HCT116 (cell line): ENCODE measurements at regions not wholly inside any gene's neighbourhood (a gene's known extent, or its start where the extent isn't known, plus 50 kb on each side); places are given as distances from the start of the nearest gene placed in this dataset.

Experiments used
- ATAC-seq: fragments of 200-7000 bp; cut with Tn5 transposase; 2 replicates; pipeline ENCODE4 v1.9.1; 2020; ENCODE audit warnings: mild to moderate bottlenecking, moderate library complexity
- BruUV-seq: library from RNA; stranded (reverse); fragments of 400-500 nt; replicated peaks from 2 replicates; lab custom pipeline; 2021; lab: Mats Ljungman, UMichigan
- CTCF ChIA-PET: fragments of 300-600 bp; sonication (Branson Sonifier 250); formaldehyde crosslinking; loops from one replicate; lab custom pipeline; 2021; ENCODE audit warnings: antibody characterized with exemption; lab: Charles Lee
- POLR2A ChIA-PET: fragments of 300-600, 350-600 bp; sonication (Branson Sonifier 250); formaldehyde crosslinking; loops from one replicate; lab custom pipeline; 2021; ENCODE audit warnings: antibody characterized with exemption; lab: Charles Lee
- RAD21 ChIA-PET, 2 experiments: fragments of 300-600 bp; sonication (Branson Sonifier 250); formaldehyde crosslinking; loops; one replicate each; lab custom pipeline; 2023; ENCODE audit warnings: low total read pairs in 2 of 2; ENCODE audit not compliant: uncharacterized antibody in 2 of 2, unreplicated experiment in 2 of 2, low non-redundant PET in 1 of 2; lab: Charles Lee
- DNase-seq: peaks from one replicate; pipeline ENCODE4 v3.0.0-alpha.2; 2010; ENCODE audit warnings: low read depth, low spot score
- H2AFZ ChIP-seq: fragments of 200-600 bp; shearing (Covaris generic), sonication (generic); 2 replicates; pipeline ENCODE4 v1.6.1; 2017; ENCODE audit warnings: low read depth, mixed run types, mixed read lengths, antibody characterized with exemption, low read length; ENCODE audit not compliant: poor library complexity, severe bottlenecking
- H3K27ac ChIP-seq: 2 replicates; pipeline ENCODE4 v1.5.1; 2012; ENCODE audit warnings: low read depth, low read length
- H3K27me3 ChIP-seq: fragments of 200-600 bp; sonication (generic); 2 replicates; pipeline ENCODE4 v1.6.1; 2016; ENCODE audit warnings: mixed run types, low read length, mixed read lengths; ENCODE audit not compliant: insufficient read depth
- H3K36me3 ChIP-seq, 2 experiments: fragments of 200-500 bp in 1 of 2; fragments of 200-600 bp in 1 of 2; sonication (Bioruptor generic) in 1 of 2; sonication (generic) in 1 of 2; 2 replicates each; pipeline versions ENCODE4 v1.5.1 to v1.6.1; 2014 to 2016; ENCODE audit warnings: low read length in 2 of 2, inconsistent platforms in 1 of 2, mixed read lengths in 1 of 2, mixed run types in 1 of 2; ENCODE audit not compliant: insufficient read depth in 2 of 2, control insufficient read depth in 1 of 2
- H3K4me1 ChIP-seq, 2 experiments: fragments of 200-600 bp in 1 of 2; sonication (generic) in 1 of 2; 2 replicates each; pipeline versions ENCODE4 v1.5.1 to v1.6.1; 2012 to 2017; ENCODE audit warnings: low read length in 2 of 2, inconsistent platforms in 1 of 2, mild to moderate bottlenecking in 1 of 2, mixed read lengths in 1 of 2, mixed run types in 1 of 2, moderate library complexity in 1 of 2; ENCODE audit not compliant: insufficient read depth in 2 of 2, control insufficient read depth in 1 of 2
- H3K4me2 ChIP-seq: fragments of 200-600 bp; sonication (generic); 2 replicates; pipeline ENCODE4 v1.6.1; 2017; ENCODE audit warnings: mixed run types, low read length, mixed read lengths
- H3K4me3 ChIP-seq, 2 experiments: fragments of 200-600 bp in 1 of 2; sonication (generic) in 1 of 2; replicated peaks in 1 of 2; 2 replicates each; pipeline ENCODE4 v1.5.1; 2011 to 2016; ENCODE audit warnings: low read length in 2 of 2, control low read depth in 1 of 2, low read depth in 1 of 2, mild to moderate bottlenecking in 1 of 2, mixed read lengths in 1 of 2, mixed run types in 1 of 2
- H3K79me2 ChIP-seq: fragments of 200-600 bp; sonication (generic); 2 replicates; pipeline ENCODE4 v1.6.1; 2017; ENCODE audit warnings: mild to moderate bottlenecking, mixed run types, low read length, moderate library complexity, mixed read lengths; ENCODE audit not compliant: insufficient read depth
- H3K9ac ChIP-seq: fragments of 200-600 bp; sonication (generic); 2 replicates; pipeline ENCODE4 v1.6.1; 2016; ENCODE audit warnings: low read length, mixed read lengths
- H3K9me2 ChIP-seq: fragments of 200-600 bp; sonication (generic), shearing (Covaris generic); 2 replicates; pipeline ENCODE4 v1.6.1; 2017; ENCODE audit warnings: mixed run types, mild to moderate bottlenecking, moderate library complexity; ENCODE audit not compliant: insufficient read depth
- H3K9me3 ChIP-seq, 2 experiments: fragments of 200-500 bp in 1 of 2; fragments of 200-600 bp in 1 of 2; sonication (Bioruptor generic) in 1 of 2; sonication (generic) in 1 of 2; 2 replicates each; pipeline ENCODE4 v1.6.1; 2014 to 2017; ENCODE audit warnings: low read length in 2 of 2, mixed read lengths in 2 of 2, inconsistent platforms in 1 of 2, low read depth in 1 of 2, mild to moderate bottlenecking in 1 of 2, mixed run types in 1 of 2, moderate library complexity in 1 of 2; ENCODE audit not compliant: control insufficient read depth in 1 of 2, insufficient read depth in 1 of 2
- H4K20me1 ChIP-seq: fragments of 200-600 bp; sonication (generic), shearing (Covaris generic); 2 replicates; pipeline ENCODE4 v1.6.1; 2017; ENCODE audit warnings: mixed run types, mild to moderate bottlenecking, moderate library complexity; ENCODE audit not compliant: insufficient read depth
- CBX3 ChIP-seq: IDR thresholded peaks from 2 replicates; pipeline ENCODE4 v1.6.1; 2012; ENCODE audit warnings: low read depth
- CTCF ChIP-seq, 3 experiments: fragments of 200-600 bp in 1 of 3; sonication (generic) in 1 of 3; IDR thresholded peaks in 2 of 3; conservative IDR thresholded peaks in 1 of 3; 2 replicates each; pipeline ENCODE4 v1.5.1; 2012 to 2017; ENCODE audit warnings: low read depth in 2 of 3, low read length in 2 of 3, antibody characterized with exemption in 1 of 3, borderline replicate concordance in 1 of 3, control low read depth in 1 of 3, mild to moderate bottlenecking in 1 of 3, mixed read lengths in 1 of 3, mixed run types in 1 of 3, moderate library complexity in 1 of 3; ENCODE audit not compliant: insufficient read depth in 1 of 3
- EGR1 ChIP-seq: IDR thresholded peaks from 2 replicates; pipeline ENCODE4 v1.6.1; 2012; ENCODE audit warnings: low read depth
- EZH2 ChIP-seq: fragments of 200-600 bp; sonication (generic); IDR thresholded peaks from 2 replicates; pipeline ENCODE4 v1.6.1; 2017; ENCODE audit warnings: antibody characterized with exemption, mixed run types
- FOSL1 ChIP-seq: IDR thresholded peaks from 2 replicates; pipeline ENCODE4 v1.6.1; 2012; ENCODE audit warnings: low read depth
- JUND ChIP-seq: IDR thresholded peaks from 2 replicates; pipeline ENCODE4 v1.6.1; 2012
- MAX ChIP-seq: IDR thresholded peaks from 2 replicates; pipeline ENCODE4 v1.6.1; 2012
- POLR2AphosphoS5 ChIP-seq: IDR thresholded peaks from 2 replicates; pipeline ENCODE4 v1.6.1; 2011; ENCODE audit warnings: mild to moderate bottlenecking, low read depth, low read length, moderate library complexity
- RAD21 ChIP-seq: IDR thresholded peaks from 2 replicates; pipeline ENCODE4 v1.6.1; 2012; ENCODE audit warnings: low read depth, mild to moderate bottlenecking
- REST ChIP-seq: IDR thresholded peaks from 2 replicates; pipeline ENCODE4 v1.6.1; 2012; ENCODE audit warnings: low read depth
- SIN3A ChIP-seq: IDR thresholded peaks from 2 replicates; pipeline ENCODE4 v1.6.1; 2012; ENCODE audit warnings: low read depth
- SRF ChIP-seq: IDR thresholded peaks from 2 replicates; pipeline ENCODE4 v1.6.1; 2012; ENCODE audit warnings: low read depth
- TCF7L2 ChIP-seq: IDR thresholded peaks from 2 replicates; pipeline ENCODE4 v1.7.0; 2011; ENCODE audit warnings: borderline replicate concordance, inconsistent platforms; ENCODE audit not compliant: insufficient read depth, insufficient read length; ENCODE audit errors: extremely low read depth
- YY1 ChIP-seq: IDR thresholded peaks from 2 replicates; pipeline ENCODE4 v1.6.1; 2011; ENCODE audit warnings: low read length, low read depth, moderate library complexity, mild to moderate bottlenecking; ENCODE audit not compliant: insufficient replicate concordance; ENCODE audit errors: extremely low read depth
- ZBTB33 ChIP-seq: IDR thresholded peaks from 2 replicates; pipeline ENCODE4 v1.6.1; 2011; ENCODE audit warnings: mild to moderate bottlenecking, low read length, moderate library complexity; ENCODE audit not compliant: insufficient replicate concordance; ENCODE audit errors: extremely low read depth
- ZNF274 ChIP-seq: fragments of 200-500 bp; sonication (Bioruptor generic); IDR thresholded peaks from 2 replicates; pipeline ENCODE4 v1.6.1; 2014; ENCODE audit warnings: mild to moderate bottlenecking, low read depth, low read length, inconsistent platforms
- intact Hi-C: fragments of 100-400 bp; cut with micrococcal nuclease; formaldehyde crosslinking; loops from 2 replicates; pipeline ENCODE4 v1.10.0; 2022

GRCh38 chr4:174425669-174426068 lies 96.6 kb downstream of the HPGD start (continued):
- TF ChIP-seq REST, result no peak

- peak; percentile 82 for ATAC-seq
- CTCF ChIA-PET, result no interaction called here
- H3K4me3 ChIP-seq, result no peak overlapping the region
- no peak for TF ChIP-seq ZBTB33
- TF ChIP-seq CBX3, result no peak
- no peak for TF ChIP-seq SIN3A
- peak; percentile 36; the same call in 1 of the 2 replicates for TF ChIP-seq FOSL1
- TF ChIP-seq RAD21, result no peak
- peak; percentile 48; the same call in 1 of the 2 replicates for TF ChIP-seq MAX
- TF ChIP-seq YY1, result no peak
- TF ChIP-seq ZNF274, result no peak
- no peak for TF ChIP-seq POLR2AphosphoS5
- no peak for TF ChIP-seq CTCF (IDR thresholded peaks at IDR 0.05 in 2 of 3, conservative IDR thresholded peaks at IDR 0.05 in 1 of 3; ENCODE audit: borderline replicate concordance in 1 of 3, insufficient read depth in 1 of 3, low read depth in 2 of 3, low read length in 2 of 3)
- no peak for TF ChIP-seq SRF
- no peak for TF ChIP-seq EZH2
- TF ChIP-seq TCF7L2, result no peak
- TF ChIP-seq JUND, result peak; percentile 33; the same call in 1 of the 2 replicates
- TF ChIP-seq EGR1, result no peak
These were observed 98.9 kb downstream of the HPGD start for GRCh38 chr4:174423257-174423944.

More at GRCh38 chr4:174423257-174423944, 98.9 kb downstream of the HPGD start:
- POLR2A ChIA-PET, result no interaction called here
- no peak overlapping the region for H3K27ac ChIP-seq
- no peaks in the 10 kb centered on the region for H4K20me1 ChIP-seq
- peak; percentile 56 for DNase-seq
- H3K9ac ChIP-seq, result no peak overlapping the region
- BruUV-seq, result no TSS peak
- no peaks in the 10 kb centered on the region for H3K9me2 ChIP-seq
- no peaks in the 10 kb centered on the region for H3K27me3 ChIP-seq
- intact Hi-C loops, result no loop called here
- peak overlapping the region; percentile 50 for H3K4me2 ChIP-seq
- no peaks in the 10 kb centered on the region for H3K79me2 ChIP-seq
- H2AFZ ChIP-seq, result peak overlapping the region; percentile 78
- peaks cover 0 to 12% of the 10 kb centered on the region in 2 experiments; a peak in 2 of 4 replicates for H3K4me1 ChIP-seq
- no peaks in the 10 kb centered on the region for H3K9me3 ChIP-seq
- RAD21 ChIA-PET, result no interaction called here
- no peaks in the 10 kb centered on the region for H3K36me3 ChIP-seq
